ENCODE measurements at regions not wholly inside any gene's neighbourhood (a gene's known extent, or its start where the extent isn't known, plus 50 kb on each side); places are given as distances from the start of the nearest gene placed in this dataset.

GRCh38 chr1:104125266-104125665 lies 375.6 kb downstream of the AMY1C start:
- TF ChIP-seq CTCF (IDR thresholded peaks at IDR 0.05 in 4 of 5, conservative IDR thresholded peaks at IDR 0.05 in 1 of 5) (no peak), POLR2A (IDR thresholded peaks at IDR 0.05) (no peak)
